Cardiac fibroblast (primary cell): ENCODE measurements at regions not wholly inside any gene's neighbourhood (a gene's known extent, or its start where the extent isn't known, plus 50 kb on each side); places are given as distances from the start of the nearest gene placed in this dataset.

Experiments
- DNase-seq, 2 donors: peaks; one replicate each; pipeline versions ENCODE4 v3.0.0 to v3.0.0-alpha.2; 2010; ENCODE audit warnings: low read depth in 2 of 2
- H3K4me3 ChIP-seq, 2 donors: replicated peaks in 1 of 2; 1 replicate in 1 of 2; 2 replicates in 1 of 2; pipeline ENCODE4 v1.5.1; 2011; ENCODE audit warnings: low read depth in 2 of 2, low read length in 2 of 2, mild to moderate bottlenecking in 2 of 2, moderate library complexity in 1 of 2
- TF ChIP-seq, protein P1 (sequence below): IDR thresholded peaks from one replicate; pipeline ENCODE4 v1.5.1; 2011; ENCODE audit warnings: low read depth, mild to moderate bottlenecking, low read length, inconsistent platforms

GRCh38 chr4:138310991-138311390, 68.8 kb upstream of the SLC7A11 start:
- peak; percentile 62 to 68 for DNase-seq
- H3K4me3 ChIP-seq: no peak overlapping the region
- TF ChIP-seq, protein P1, sequence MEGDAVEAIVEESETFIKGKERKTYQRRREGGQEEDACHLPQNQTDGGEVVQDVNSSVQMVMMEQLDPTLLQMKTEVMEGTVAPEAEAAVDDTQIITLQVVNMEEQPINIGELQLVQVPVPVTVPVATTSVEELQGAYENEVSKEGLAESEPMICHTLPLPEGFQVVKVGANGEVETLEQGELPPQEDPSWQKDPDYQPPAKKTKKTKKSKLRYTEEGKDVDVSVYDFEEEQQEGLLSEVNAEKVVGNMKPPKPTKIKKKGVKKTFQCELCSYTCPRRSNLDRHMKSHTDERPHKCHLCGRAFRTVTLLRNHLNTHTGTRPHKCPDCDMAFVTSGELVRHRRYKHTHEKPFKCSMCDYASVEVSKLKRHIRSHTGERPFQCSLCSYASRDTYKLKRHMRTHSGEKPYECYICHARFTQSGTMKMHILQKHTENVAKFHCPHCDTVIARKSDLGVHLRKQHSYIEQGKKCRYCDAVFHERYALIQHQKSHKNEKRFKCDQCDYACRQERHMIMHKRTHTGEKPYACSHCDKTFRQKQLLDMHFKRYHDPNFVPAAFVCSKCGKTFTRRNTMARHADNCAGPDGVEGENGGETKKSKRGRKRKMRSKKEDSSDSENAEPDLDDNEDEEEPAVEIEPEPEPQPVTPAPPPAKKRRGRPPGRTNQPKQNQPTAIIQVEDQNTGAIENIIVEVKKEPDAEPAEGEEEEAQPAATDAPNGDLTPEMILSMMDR: no peak

- TF ChIP-seq, protein P1: no peak
- peak; percentile 37 to 50 for DNase-seq
- H3K4me3 ChIP-seq: no peak overlapping the region
Measured at GRCh38 chr4:138310498-138310897, 68.3 kb upstream of the SLC7A11 start.

DNA sequence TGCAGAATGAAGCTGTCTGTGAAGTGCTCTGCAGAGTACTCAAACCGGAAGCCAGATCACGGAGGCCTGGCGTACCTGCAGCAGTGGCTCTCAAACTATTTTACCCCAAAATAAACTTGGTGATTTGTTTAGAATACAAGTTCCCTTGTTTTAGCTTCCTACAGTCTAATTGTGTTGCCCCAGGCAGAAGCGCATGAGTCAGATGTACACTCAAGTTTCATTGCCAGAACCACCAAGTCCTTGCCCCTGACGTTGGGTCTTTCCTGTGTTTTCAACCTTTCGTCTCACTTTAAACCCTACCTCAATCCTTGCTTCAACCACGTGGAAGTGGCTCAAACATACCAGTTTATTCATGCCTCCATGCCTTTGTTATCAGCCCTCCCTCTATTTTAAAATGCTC, 66.2 kb upstream of the SLC7A11 start:
- DNase-seq: peak; percentile 13 to 57
- TF ChIP-seq, protein P1: no peak
- no peak overlapping the region for H3K4me3 ChIP-seq

GRCh38 chr4:138307319-138307718, 65.2 kb upstream of the SLC7A11 start:
- no peak for DNase-seq
- no peak overlapping the region for H3K4me3 ChIP-seq
- TF ChIP-seq, protein P1: no peak

DNA sequence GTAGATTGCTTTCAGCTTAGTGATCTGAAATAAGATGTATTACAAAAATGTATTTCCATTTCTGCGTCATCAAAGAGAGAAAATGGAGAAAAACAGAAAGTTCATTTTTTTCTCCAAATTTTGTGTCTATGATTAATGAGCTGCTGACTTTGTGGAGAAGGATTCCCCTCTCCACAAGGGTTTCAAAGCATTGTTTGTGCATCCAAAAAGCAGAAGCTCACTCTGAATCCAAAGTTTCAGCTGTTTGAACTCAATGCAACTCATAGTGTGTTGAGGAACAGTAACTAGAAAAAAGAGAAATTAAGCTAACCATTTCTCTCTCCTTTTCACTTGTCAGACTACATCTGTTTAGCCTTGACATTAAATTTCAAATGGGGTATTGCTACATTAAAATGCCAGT, 62.9 kb upstream of the SLC7A11 start:
- no peak for DNase-seq
- H3K4me3 ChIP-seq: no peak overlapping the region
- TF ChIP-seq, protein P1: no peak

DNA sequence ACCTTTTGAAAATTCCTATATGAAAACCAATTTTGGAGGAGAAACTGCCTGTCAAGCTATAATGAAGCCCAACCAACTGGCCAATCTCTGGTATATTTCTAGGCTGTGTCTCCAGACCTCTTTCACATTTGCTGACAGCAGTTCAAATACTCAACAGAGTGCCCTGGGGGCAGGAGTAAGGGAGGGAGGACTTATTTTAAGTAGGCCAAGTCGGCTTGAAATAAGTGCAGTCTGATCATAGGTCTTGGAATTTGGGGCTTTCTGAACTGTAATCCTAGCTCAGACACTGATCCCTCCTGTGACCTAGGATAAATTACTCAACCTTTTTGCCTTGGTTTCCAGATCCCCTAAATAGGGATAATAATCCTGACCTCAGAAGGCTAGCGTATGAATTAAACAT, 59.4 kb upstream of the SLC7A11 start:
- DNase-seq: no peak
- TF ChIP-seq, protein P1: no peak
- no peak overlapping the region for H3K4me3 ChIP-seq

GRCh38 chr4:138300616-138301015, 58.5 kb upstream of the SLC7A11 start:
- H3K4me3 ChIP-seq: no peak overlapping the region
- peak; percentile 1 to 15 for DNase-seq
- TF ChIP-seq, protein P1: no peak
